ENCODE measurements at regions not wholly inside any gene's neighbourhood (a gene's known extent, or its start where the extent isn't known, plus 50 kb on each side); places are given as distances from the start of the nearest gene placed in this dataset.

GRCh38 chr2:159880729-159881128 lies 82.7 kb upstream of the CD302 start:
- Histone ChIP-seq H3K4me1 (ENCODE audit: control insufficient read depth, insufficient read depth, low read length) (peaks cover 17% of the 10 kb centered on the region), H3K79me2 (ENCODE audit: control insufficient read depth, insufficient read depth, low read length) (no peaks in the 10 kb centered on the region), H3K4me2 (ENCODE audit: control insufficient read depth, insufficient read depth) (no peak overlapping the region), H3K27me3 (replicated peaks in 1 of 2; ENCODE audit: control insufficient read depth in 2 of 2, insufficient read depth in 2 of 2, low read length in 1 of 2) (no peaks in the 10 kb centered on the region), H4K20me1 (ENCODE audit: control insufficient read depth, insufficient read depth) (no peaks in the 10 kb centered on the region), H3K9ac (ENCODE audit: control insufficient read depth, insufficient read depth, low read length) (no peak overlapping the region), H3K27ac (ENCODE audit: control insufficient read depth, insufficient read depth) (peak overlapping the region; percentile 75), H3K36me3 (ENCODE audit: control insufficient read depth in 2 of 2, insufficient read depth in 2 of 2, low read length in 1 of 2) (peaks cover 5 to 23% of the 10 kb centered on the region in 2 experiments), H2AFZ (ENCODE audit: control insufficient read depth, low read depth, low read length) (no peak overlapping the region), H3K9me3 (replicated peaks; ENCODE audit: control insufficient read depth, insufficient read depth, low read length) (no peaks in the 10 kb centered on the region), H3K4me3 (no peak overlapping the region)
- WGBS (ENCODE audit: insufficient coverage, insufficient replicate concordance, low lambda C conversion rate, missing lambda C conversion rate), result 91% methylated on average over 8 of the region's 8 CpGs
- in situ Hi-C loops (cut with MboI) (no loop called here), intact Hi-C loops (cut with micrococcal nuclease; ENCODE audit: unreplicated experiment) (no loop called here)
- POLR2A ChIA-PET, result interaction anchor here (2.5 to 4.6 kb wide), 2 partner anchors 12 to 25 kb away, joined by 11 to 60 read pairs; partner anchors contain the start of gene LY75
- CTCF ChIA-PET, result interaction anchor here (0.9 to 2.5 kb wide), 4 partner anchors 10 to 87 kb away, joined by 3 to 18 read pairs (median 6); no protein-coding TSS in a partner anchor
- no peak for FAIRE-seq
- SMC1A ChIA-PET (ENCODE audit: uncharacterized antibody, unreplicated experiment), result interaction anchor here (1.7 to 46.3 kb wide), 3 partner anchors 11 to 39 kb away, joined by 4 to 1536 read pairs (median 39); partner anchors contain the start of gene LY75
- no peak for ATAC-seq
- RAD21 ChIA-PET (ENCODE audit: unreplicated experiment), result interaction anchor here (1.2 to 2.2 kb wide), 5 partner anchors 11 to 21 kb away, joined by 3 to 8 read pairs (median 5); no protein-coding TSS in a partner anchor
- no peak for TF ChIP-seq FOXK2 (IDR thresholded peaks at IDR 0.05)
- no peak for TF ChIP-seq EP300 (IDR thresholded peaks at IDR 0.05; ENCODE audit: borderline replicate concordance in 1 of 2, control insufficient read depth in 1 of 2, low read depth in 2 of 2, low read length in 2 of 2)
- TF ChIP-seq BCL3 (IDR thresholded peaks at IDR 0.05; ENCODE audit: borderline replicate concordance, insufficient read depth, low read depth, low read length, poor library complexity, severe bottlenecking), result no peak
- TF ChIP-seq JUNB (IDR thresholded peaks at IDR 0.05), result no peak
- no peak for TF ChIP-seq NRF1 (conservative IDR thresholded peaks at IDR 0.05; ENCODE audit: low read depth, low read length)
- TF ChIP-seq ZBTB33 (IDR thresholded peaks at IDR 0.05), result no peak
- TF ChIP-seq ZNF687 (IDR thresholded peaks at IDR 0.05), result no peak
- TF ChIP-seq RAD21 (IDR thresholded peaks at IDR 0.05; ENCODE audit: insufficient read depth, low read depth, low read length), result no peak
- no peak for TF ChIP-seq ZZZ3 (IDR thresholded peaks at IDR 0.05; ENCODE audit: control insufficient read depth, insufficient read length, low read depth)
- no peak for DNase-seq (ENCODE audit: low read depth, low spot score)
- no TSS peak for BruUV-seq (replicated peaks)

All from GM12878 (cell line).